GM23338 (cell line): ENCODE measurements at regions not wholly inside any gene's neighbourhood (a gene's known extent, or its start where the extent isn't known, plus 50 kb on each side); places are given as distances from the start of the nearest gene placed in this dataset.

Source experiments
- ATAC-seq: fragments of 200-7000 bp; cut with Tn5 transposase; 3 replicates; pipeline ENCODE4 v1.9.1; 2020
- DNase-seq: peaks from one replicate; pipeline ENCODE4 v3.0.0-alpha.2; 2015; ENCODE audit warnings: low spot score
- H2AFZ ChIP-seq: fragments of 200-600 bp; sonication (generic); 2 replicates; pipeline ENCODE4 v1.8.0; 2016; ENCODE audit warnings: antibody characterized with exemption, mild to moderate bottlenecking, moderate library complexity
- H3F3A ChIP-seq: fragments of 200-600 bp; sonication (generic); replicated peaks from 2 replicates; pipeline ENCODE4 v1.8.0; 2017; ENCODE audit warnings: antibody characterized with exemption, mixed run types, low read depth
- H3K27ac ChIP-seq: fragments of 200-600 bp; sonication (generic); 2 replicates; pipeline ENCODE4 v1.6.1; 2016; ENCODE audit warnings: low read depth
- H3K27me3 ChIP-seq: fragments of 200-600 bp; sonication (generic); 2 replicates; pipeline ENCODE4 v1.8.0; 2016; ENCODE audit warnings: mild to moderate bottlenecking, mixed run types, moderate library complexity; ENCODE audit not compliant: insufficient read depth
- H3K36me3 ChIP-seq: fragments of 200-600 bp; sonication (generic); 2 replicates; pipeline ENCODE4 v1.8.0; 2016; ENCODE audit warnings: mild to moderate bottlenecking; ENCODE audit not compliant: insufficient read depth
- H3K4me1 ChIP-seq: fragments of 200-600 bp; sonication (generic); 2 replicates; pipeline ENCODE4 v1.8.0; 2016; ENCODE audit warnings: mild to moderate bottlenecking, moderate library complexity; ENCODE audit not compliant: insufficient read depth
- H3K4me2 ChIP-seq: fragments of 200-600 bp; sonication (generic); 2 replicates; pipeline ENCODE4 v1.7.1; 2017; ENCODE audit warnings: mixed run types
- H3K4me3 ChIP-seq: fragments of 200-600 bp; sonication (generic); 2 replicates; pipeline ENCODE4 v1.6.1; 2016; ENCODE audit warnings: mixed run types
- H3K79me2 ChIP-seq: fragments of 200-600 bp; sonication (generic); replicated peaks from 2 replicates; pipeline ENCODE4 v1.8.0; 2017; ENCODE audit warnings: mild to moderate bottlenecking; ENCODE audit not compliant: insufficient read depth
- H3K9me2 ChIP-seq: fragments of 200-600 bp; sonication (generic); 2 replicates; pipeline ENCODE4 v1.8.0; 2017; ENCODE audit not compliant: insufficient read depth
- H4K20me1 ChIP-seq: fragments of 200-600 bp; sonication (generic); replicated peaks from 2 replicates; pipeline ENCODE4 v1.8.0; 2017; ENCODE audit warnings: mild to moderate bottlenecking; ENCODE audit not compliant: insufficient read depth
- H3K27ac Mint-ChIP-seq: 2 replicates; pipeline ENCODE4 v1.8.0; 2020; ENCODE audit warnings: inconsistent platforms, mild to moderate bottlenecking, moderate library complexity, mixed read lengths
- H3K27me3 Mint-ChIP-seq: 3 replicates; pipeline ENCODE4 v1.8.0; 2022; ENCODE audit warnings: low read depth, mild to moderate bottlenecking, moderate library complexity, mixed read lengths, inconsistent platforms; ENCODE audit not compliant: insufficient read depth, poor library complexity
- H3K36me3 Mint-ChIP-seq: 3 replicates; pipeline ENCODE4 v1.8.0; 2021; ENCODE audit warnings: low read depth, mild to moderate bottlenecking, inconsistent platforms, moderate library complexity, mixed read lengths
- H3K4me1 Mint-ChIP-seq: 3 replicates; pipeline ENCODE4 v1.8.0; 2020; ENCODE audit warnings: mild to moderate bottlenecking, inconsistent platforms, mixed read lengths
- H3K4me3 Mint-ChIP-seq: 3 replicates; pipeline ENCODE4 v1.8.0; 2021; ENCODE audit warnings: moderate library complexity, mild to moderate bottlenecking, inconsistent platforms, mixed read lengths
- H3K9me3 Mint-ChIP-seq: 3 replicates; pipeline ENCODE4 v1.8.0; 2020; ENCODE audit warnings: moderate library complexity, mild to moderate bottlenecking, inconsistent platforms, mixed read lengths
- CREB1 ChIP-seq: fragments of 250-450 bp; sonication (Bioruptor Pico); IDR thresholded peaks from 2 replicates; pipeline ENCODE4 v1.5.0; 2020; ENCODE audit warnings: low read depth, mild to moderate bottlenecking, moderate library complexity
- EZH2 ChIP-seq: fragments of 200-600 bp; sonication (generic); IDR thresholded peaks from one replicate; pipeline ENCODE4 v1.8.0; 2017; ENCODE audit warnings: antibody characterized with exemption, mild to moderate bottlenecking, low read depth; ENCODE audit not compliant: unreplicated experiment
- EZH2phosphoT487 ChIP-seq: fragments of 200-600 bp; sonication (generic); IDR thresholded peaks from one replicate; pipeline ENCODE4 v1.8.1; 2018; ENCODE audit warnings: antibody characterized with exemption; ENCODE audit not compliant: unreplicated experiment
- JUNB ChIP-seq: IDR thresholded peaks from one replicate; pipeline ENCODE4 v1.6.1; 2016; ENCODE audit warnings: antibody characterized with exemption; ENCODE audit not compliant: unreplicated experiment
- NANOG ChIP-seq: IDR thresholded peaks from 2 replicates; pipeline ENCODE4 v1.6.1; 2016; ENCODE audit warnings: antibody characterized with exemption, borderline replicate concordance
- POLR2AphosphoS5 ChIP-seq: IDR thresholded peaks from 2 replicates; pipeline ENCODE4 v1.6.1; 2016; ENCODE audit warnings: antibody characterized with exemption, low read depth
- STAT1 ChIP-seq: IDR thresholded peaks from one replicate; pipeline ENCODE4 v1.6.1; 2016; ENCODE audit warnings: antibody characterized with exemption; ENCODE audit not compliant: unreplicated experiment
- ZNF114 ChIP-seq: fragments of 250-450 bp; sonication (Bioruptor Pico); IDR thresholded peaks from 2 replicates; pipeline ENCODE4 v1.5.0; 2020; ENCODE audit warnings: mild to moderate bottlenecking, moderate library complexity
- ZNF331 ChIP-seq: fragments of 250-450 bp; sonication (Bioruptor Pico); IDR thresholded peaks from 2 replicates; pipeline ENCODE4 v1.5.0; 2020; ENCODE audit warnings: low read depth, mild to moderate bottlenecking, moderate library complexity
- TF ChIP-seq, protein P1 (sequence below): IDR thresholded peaks from one replicate; pipeline ENCODE4 v1.6.1; 2018; ENCODE audit warnings: antibody characterized with exemption; ENCODE audit not compliant: unreplicated experiment
- TF ChIP-seq, protein P2 (sequence below): IDR thresholded peaks from 2 replicates; pipeline ENCODE4 v1.6.1; 2016; ENCODE audit warnings: antibody characterized with exemption
- TF ChIP-seq, protein P3 (sequence below): fragments of 250-450 bp; sonication (Bioruptor Pico); IDR thresholded peaks from 2 replicates; pipeline ENCODE4 v1.5.0; 2020; ENCODE audit warnings: mild to moderate bottlenecking, moderate library complexity
- TF ChIP-seq, protein P4 (sequence below), 2 experiments: fragments of 200-600 bp in 1 of 2; sonication (generic) in 1 of 2; conservative IDR thresholded peaks; 2 replicates each; pipeline versions ENCODE4 v1.5.1 to v1.6.1; 2016 to 2017; ENCODE audit warnings: antibody characterized with exemption in 2 of 2, low read depth in 2 of 2, mild to moderate bottlenecking in 2 of 2, moderate library complexity in 1 of 2

DNA sequence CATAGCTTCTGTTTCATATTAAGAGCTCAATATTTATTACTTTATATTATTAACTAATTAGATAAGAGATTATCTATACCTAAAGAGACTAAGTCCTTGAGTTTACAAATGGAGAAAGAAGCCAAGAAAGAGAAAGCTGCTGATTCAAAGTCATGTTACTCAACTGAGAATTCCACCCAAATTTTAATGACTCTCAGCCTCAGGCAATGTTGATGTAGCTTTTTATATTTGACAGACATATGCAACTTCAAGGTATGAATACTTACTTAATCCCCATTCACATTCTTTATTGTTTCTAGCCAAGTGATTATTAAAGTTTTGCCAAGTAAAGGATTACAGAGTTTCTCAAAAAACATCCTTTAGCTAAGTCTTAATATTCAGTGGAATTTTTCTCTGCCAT, 527.5 kb upstream of the NMUR2 start:
- Histone ChIP-seq H3K4me3 (no peak overlapping the region), H4K20me1 (no peaks in the 10 kb centered on the region), H3K27me3 (no peaks in the 10 kb centered on the region), H3K9me2 (peaks cover 5% of the 10 kb centered on the region; the same call in 1 of the 2 replicates), H3K79me2 (no peaks in the 10 kb centered on the region), H2AFZ (no peak overlapping the region), H3F3A (no peaks in the 10 kb centered on the region), H3K4me1 (no peaks in the 10 kb centered on the region; the same call in 1 of the 2 replicates), H3K36me3 (no peaks in the 10 kb centered on the region), H3K4me2 (no peak overlapping the region), H3K27ac (no peak overlapping the region)
- peaks cover under 1% of the 10 kb centered on the region; the same call in 1 of the 3 replicates for H3K9me3 Mint-ChIP-seq
- no peak overlapping the region for H3K27ac Mint-ChIP-seq
- no peak for TF ChIP-seq STAT1
- TF ChIP-seq, protein P1, sequence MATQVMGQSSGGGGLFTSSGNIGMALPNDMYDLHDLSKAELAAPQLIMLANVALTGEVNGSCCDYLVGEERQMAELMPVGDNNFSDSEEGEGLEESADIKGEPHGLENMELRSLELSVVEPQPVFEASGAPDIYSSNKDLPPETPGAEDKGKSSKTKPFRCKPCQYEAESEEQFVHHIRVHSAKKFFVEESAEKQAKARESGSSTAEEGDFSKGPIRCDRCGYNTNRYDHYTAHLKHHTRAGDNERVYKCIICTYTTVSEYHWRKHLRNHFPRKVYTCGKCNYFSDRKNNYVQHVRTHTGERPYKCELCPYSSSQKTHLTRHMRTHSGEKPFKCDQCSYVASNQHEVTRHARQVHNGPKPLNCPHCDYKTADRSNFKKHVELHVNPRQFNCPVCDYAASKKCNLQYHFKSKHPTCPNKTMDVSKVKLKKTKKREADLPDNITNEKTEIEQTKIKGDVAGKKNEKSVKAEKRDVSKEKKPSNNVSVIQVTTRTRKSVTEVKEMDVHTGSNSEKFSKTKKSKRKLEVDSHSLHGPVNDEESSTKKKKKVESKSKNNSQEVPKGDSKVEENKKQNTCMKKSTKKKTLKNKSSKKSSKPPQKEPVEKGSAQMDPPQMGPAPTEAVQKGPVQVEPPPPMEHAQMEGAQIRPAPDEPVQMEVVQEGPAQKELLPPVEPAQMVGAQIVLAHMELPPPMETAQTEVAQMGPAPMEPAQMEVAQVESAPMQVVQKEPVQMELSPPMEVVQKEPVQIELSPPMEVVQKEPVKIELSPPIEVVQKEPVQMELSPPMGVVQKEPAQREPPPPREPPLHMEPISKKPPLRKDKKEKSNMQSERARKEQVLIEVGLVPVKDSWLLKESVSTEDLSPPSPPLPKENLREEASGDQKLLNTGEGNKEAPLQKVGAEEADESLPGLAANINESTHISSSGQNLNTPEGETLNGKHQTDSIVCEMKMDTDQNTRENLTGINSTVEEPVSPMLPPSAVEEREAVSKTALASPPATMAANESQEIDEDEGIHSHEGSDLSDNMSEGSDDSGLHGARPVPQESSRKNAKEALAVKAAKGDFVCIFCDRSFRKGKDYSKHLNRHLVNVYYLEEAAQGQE, result no peak
- no peak for TF ChIP-seq EZH2
- no peak for TF ChIP-seq ZNF331 (CRISPR knock-in tag)
- TF ChIP-seq, protein P2, sequence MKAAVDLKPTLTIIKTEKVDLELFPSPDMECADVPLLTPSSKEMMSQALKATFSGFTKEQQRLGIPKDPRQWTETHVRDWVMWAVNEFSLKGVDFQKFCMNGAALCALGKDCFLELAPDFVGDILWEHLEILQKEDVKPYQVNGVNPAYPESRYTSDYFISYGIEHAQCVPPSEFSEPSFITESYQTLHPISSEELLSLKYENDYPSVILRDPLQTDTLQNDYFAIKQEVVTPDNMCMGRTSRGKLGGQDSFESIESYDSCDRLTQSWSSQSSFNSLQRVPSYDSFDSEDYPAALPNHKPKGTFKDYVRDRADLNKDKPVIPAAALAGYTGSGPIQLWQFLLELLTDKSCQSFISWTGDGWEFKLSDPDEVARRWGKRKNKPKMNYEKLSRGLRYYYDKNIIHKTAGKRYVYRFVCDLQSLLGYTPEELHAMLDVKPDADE, result no peak
- TF ChIP-seq EZH2phosphoT487, result no peak
- TF ChIP-seq, protein P3, sequence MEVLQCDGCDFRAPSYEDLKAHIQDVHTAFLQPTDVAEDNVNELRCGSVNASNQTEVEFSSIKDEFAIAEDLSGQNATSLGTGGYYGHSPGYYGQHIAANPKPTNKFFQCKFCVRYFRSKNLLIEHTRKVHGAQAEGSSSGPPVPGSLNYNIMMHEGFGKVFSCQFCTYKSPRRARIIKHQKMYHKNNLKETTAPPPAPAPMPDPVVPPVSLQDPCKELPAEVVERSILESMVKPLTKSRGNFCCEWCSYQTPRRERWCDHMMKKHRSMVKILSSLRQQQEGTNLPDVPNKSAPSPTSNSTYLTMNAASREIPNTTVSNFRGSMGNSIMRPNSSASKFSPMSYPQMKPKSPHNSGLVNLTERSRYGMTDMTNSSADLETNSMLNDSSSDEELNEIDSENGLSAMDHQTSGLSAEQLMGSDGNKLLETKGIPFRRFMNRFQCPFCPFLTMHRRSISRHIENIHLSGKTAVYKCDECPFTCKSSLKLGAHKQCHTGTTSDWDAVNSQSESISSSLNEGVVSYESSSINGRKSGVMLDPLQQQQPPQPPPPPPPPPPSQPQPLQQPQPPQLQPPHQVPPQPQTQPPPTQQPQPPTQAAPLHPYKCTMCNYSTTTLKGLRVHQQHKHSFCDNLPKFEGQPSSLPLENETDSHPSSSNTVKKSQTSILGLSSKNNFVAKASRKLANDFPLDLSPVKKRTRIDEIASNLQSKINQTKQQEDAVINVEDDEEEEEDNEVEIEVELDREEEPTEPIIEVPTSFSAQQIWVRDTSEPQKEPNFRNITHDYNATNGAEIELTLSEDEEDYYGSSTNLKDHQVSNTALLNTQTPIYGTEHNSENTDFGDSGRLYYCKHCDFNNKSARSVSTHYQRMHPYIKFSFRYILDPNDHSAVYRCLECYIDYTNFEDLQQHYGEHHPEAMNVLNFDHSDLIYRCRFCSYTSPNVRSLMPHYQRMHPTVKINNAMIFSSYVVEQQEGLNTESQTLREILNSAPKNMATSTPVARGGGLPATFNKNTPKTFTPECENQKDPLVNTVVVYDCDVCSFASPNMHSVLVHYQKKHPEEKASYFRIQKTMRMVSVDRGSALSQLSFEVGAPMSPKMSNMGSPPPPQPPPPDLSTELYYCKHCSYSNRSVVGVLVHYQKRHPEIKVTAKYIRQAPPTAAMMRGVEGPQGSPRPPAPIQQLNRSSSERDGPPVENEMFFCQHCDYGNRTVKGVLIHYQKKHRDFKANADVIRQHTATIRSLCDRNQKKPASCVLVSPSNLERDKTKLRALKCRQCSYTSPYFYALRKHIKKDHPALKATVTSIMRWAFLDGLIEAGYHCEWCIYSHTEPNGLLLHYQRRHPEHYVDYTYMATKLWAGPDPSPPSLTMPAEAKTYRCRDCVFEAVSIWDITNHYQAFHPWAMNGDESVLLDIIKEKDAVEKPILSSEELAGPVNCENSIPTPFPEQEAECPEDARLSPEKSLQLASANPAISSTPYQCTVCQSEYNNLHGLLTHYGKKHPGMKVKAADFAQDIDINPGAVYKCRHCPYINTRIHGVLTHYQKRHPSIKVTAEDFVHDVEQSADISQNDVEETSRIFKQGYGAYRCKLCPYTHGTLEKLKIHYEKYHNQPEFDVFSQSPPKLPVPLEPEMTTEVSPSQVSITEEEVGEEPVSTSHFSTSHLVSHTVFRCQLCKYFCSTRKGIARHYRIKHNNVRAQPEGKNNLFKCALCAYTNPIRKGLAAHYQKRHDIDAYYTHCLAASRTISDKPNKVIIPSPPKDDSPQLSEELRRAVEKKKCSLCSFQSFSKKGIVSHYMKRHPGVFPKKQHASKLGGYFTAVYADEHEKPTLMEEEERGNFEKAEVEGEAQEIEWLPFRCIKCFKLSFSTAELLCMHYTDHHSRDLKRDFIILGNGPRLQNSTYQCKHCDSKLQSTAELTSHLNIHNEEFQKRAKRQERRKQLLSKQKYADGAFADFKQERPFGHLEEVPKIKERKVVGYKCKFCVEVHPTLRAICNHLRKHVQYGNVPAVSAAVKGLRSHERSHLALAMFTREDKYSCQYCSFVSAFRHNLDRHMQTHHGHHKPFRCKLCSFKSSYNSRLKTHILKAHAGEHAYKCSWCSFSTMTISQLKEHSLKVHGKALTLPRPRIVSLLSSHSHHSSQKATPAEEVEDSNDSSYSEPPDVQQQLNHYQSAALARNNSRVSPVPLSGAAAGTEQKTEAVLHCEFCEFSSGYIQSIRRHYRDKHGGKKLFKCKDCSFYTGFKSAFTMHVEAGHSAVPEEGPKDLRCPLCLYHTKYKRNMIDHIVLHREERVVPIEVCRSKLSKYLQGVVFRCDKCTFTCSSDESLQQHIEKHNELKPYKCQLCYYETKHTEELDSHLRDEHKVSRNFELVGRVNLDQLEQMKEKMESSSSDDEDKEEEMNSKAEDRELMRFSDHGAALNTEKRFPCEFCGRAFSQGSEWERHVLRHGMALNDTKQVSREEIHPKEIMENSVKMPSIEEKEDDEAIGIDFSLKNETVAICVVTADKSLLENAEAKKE (CRISPR knock-in tag), result no peak
- TF ChIP-seq, protein P4, sequence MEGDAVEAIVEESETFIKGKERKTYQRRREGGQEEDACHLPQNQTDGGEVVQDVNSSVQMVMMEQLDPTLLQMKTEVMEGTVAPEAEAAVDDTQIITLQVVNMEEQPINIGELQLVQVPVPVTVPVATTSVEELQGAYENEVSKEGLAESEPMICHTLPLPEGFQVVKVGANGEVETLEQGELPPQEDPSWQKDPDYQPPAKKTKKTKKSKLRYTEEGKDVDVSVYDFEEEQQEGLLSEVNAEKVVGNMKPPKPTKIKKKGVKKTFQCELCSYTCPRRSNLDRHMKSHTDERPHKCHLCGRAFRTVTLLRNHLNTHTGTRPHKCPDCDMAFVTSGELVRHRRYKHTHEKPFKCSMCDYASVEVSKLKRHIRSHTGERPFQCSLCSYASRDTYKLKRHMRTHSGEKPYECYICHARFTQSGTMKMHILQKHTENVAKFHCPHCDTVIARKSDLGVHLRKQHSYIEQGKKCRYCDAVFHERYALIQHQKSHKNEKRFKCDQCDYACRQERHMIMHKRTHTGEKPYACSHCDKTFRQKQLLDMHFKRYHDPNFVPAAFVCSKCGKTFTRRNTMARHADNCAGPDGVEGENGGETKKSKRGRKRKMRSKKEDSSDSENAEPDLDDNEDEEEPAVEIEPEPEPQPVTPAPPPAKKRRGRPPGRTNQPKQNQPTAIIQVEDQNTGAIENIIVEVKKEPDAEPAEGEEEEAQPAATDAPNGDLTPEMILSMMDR (conservative IDR thresholded peaks at IDR 0.05; ENCODE audit: low read depth in 2 of 2), result no peak
- no peak for TF ChIP-seq NANOG
- no peak for TF ChIP-seq JUNB
- TF ChIP-seq CREB1 (CRISPR knock-in tag), result no peak
- no peak for TF ChIP-seq POLR2AphosphoS5
- TF ChIP-seq ZNF114 (CRISPR knock-in tag), result no peak
- ATAC-seq (no peak), DNase-seq (no peak)
- H3K4me3 Mint-ChIP-seq, result no peak overlapping the region
- peaks cover under 1% of the 10 kb centered on the region; the same call in 2 of the 3 replicates for H3K36me3 Mint-ChIP-seq
- peaks cover 2% of the 10 kb centered on the region; the same call in 1 of the 3 replicates for H3K4me1 Mint-ChIP-seq
- H3K27me3 Mint-ChIP-seq, result peaks cover 2% of the 10 kb centered on the region
